ENCODE measurements at regions not wholly inside any gene's neighbourhood (a gene's known extent, or its start where the extent isn't known, plus 50 kb on each side); places are given as distances from the start of the nearest gene placed in this dataset.

- ChIA-PET CTCF (no interaction called here), POLR2A (no interaction called here)
- Histone ChIP-seq H3K9me3 (ENCODE audit: control insufficient read depth, insufficient read depth, low read depth, low read length) (no peaks in the 10 kb centered on the region), H3K4me1 (ENCODE audit: control insufficient read depth, insufficient read depth, low read length) (no peaks in the 10 kb centered on the region), H3K27ac (ENCODE audit: extremely low read depth, low read depth, low read length) (no peak overlapping the region), H3K36me3 (ENCODE audit: control insufficient read depth in 2 of 2, insufficient read depth in 1 of 2, low read length in 2 of 2) (no peaks in the 10 kb centered on the region), H3K4me3 (ENCODE audit: low read depth, low read length) (no peak overlapping the region)
- no peak for TF ChIP-seq ZBTB20 (tag by site-specific recombination; IDR thresholded peaks at IDR 0.05)
- TF ChIP-seq ZNF707 (tag by site-specific recombination; IDR thresholded peaks at IDR 0.05), result no peak
- no peak for TF ChIP-seq ZNF785 (tag by site-specific recombination; IDR thresholded peaks at IDR 0.05)
- no peak for TF ChIP-seq BCL6B (tag by site-specific recombination; IDR thresholded peaks at IDR 0.05)
- no peak for TF ChIP-seq ZNF214 (tag by site-specific recombination; IDR thresholded peaks at IDR 0.05; ENCODE audit: borderline replicate concordance)
- TF ChIP-seq, protein P1, sequence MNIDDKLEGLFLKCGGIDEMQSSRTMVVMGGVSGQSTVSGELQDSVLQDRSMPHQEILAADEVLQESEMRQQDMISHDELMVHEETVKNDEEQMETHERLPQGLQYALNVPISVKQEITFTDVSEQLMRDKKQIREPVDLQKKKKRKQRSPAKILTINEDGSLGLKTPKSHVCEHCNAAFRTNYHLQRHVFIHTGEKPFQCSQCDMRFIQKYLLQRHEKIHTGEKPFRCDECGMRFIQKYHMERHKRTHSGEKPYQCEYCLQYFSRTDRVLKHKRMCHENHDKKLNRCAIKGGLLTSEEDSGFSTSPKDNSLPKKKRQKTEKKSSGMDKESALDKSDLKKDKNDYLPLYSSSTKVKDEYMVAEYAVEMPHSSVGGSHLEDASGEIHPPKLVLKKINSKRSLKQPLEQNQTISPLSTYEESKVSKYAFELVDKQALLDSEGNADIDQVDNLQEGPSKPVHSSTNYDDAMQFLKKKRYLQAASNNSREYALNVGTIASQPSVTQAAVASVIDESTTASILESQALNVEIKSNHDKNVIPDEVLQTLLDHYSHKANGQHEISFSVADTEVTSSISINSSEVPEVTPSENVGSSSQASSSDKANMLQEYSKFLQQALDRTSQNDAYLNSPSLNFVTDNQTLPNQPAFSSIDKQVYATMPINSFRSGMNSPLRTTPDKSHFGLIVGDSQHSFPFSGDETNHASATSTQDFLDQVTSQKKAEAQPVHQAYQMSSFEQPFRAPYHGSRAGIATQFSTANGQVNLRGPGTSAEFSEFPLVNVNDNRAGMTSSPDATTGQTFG (tag by site-specific recombination; IDR thresholded peaks at IDR 0.05; ENCODE audit: borderline replicate concordance), result no peak
- no peak for TF ChIP-seq ZNF518A (tag by site-specific recombination; conservative IDR thresholded peaks at IDR 0.05; ENCODE audit: low read depth)
- no peak for TF ChIP-seq ZNF248 (tag by site-specific recombination; IDR thresholded peaks at IDR 0.05)
- TF ChIP-seq, protein P2, sequence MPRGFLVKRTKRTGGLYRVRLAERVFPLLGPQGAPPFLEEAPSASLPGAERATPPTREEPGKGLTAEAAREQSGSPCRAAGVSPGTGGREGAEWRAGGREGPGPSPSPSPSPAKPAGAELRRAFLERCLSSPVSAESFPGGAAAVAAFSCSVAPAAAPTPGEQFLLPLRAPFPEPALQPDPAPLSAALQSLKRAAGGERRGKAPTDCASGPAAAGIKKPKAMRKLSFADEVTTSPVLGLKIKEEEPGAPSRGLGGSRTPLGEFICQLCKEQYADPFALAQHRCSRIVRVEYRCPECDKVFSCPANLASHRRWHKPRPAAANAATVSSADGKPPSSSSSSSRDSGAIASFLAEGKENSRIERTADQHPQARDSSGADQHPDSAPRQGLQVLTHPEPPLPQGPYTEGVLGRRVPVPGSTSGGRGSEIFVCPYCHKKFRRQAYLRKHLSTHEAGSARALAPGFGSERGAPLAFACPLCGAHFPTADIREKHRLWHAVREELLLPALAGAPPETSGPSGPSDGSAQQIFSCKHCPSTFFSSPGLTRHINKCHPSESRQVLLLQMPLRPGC (tag by site-specific recombination; IDR thresholded peaks at IDR 0.05), result no peak
- TF ChIP-seq GLI4 (tag by site-specific recombination; IDR thresholded peaks at IDR 0.05), result no peak
Observed at GRCh38 chr5:3997670-3998069, 402.0 kb downstream of the IRX1 start.

DNA sequence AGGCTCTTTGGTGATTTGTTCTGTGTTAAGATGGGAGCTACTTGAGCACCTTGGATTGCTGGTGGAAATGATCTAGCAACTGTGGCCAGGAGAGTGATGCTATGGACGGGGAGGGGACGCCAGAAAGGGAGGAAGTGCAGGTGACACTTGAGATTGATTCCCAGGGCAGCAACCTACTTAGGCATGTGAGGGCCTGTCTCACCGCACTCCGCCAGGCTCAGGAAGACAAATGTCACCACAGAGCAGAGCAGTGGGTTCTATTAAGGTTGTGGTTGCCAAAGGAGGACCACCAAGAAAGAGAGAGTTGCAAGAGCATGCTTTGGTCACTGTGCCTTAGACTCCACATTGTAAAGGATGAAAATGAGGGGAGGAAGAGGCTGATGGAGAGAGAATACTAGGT lies 404.3 kb downstream of the IRX1 start:
- POLR2A ChIA-PET, result no interaction called here
- CTCF ChIA-PET, result no interaction called here
- no peak overlapping the region for H3K4me3 ChIP-seq (ENCODE audit: low read depth, low read length)
- no peaks in the 10 kb centered on the region for H3K36me3 ChIP-seq (ENCODE audit: control insufficient read depth in 2 of 2, insufficient read depth in 1 of 2, low read length in 2 of 2)
- H3K9me3 ChIP-seq (ENCODE audit: control insufficient read depth, insufficient read depth, low read depth, low read length), result no peaks in the 10 kb centered on the region
- H3K27ac ChIP-seq (ENCODE audit: extremely low read depth, low read depth, low read length), result no peak overlapping the region
- H3K4me1 ChIP-seq (ENCODE audit: control insufficient read depth, insufficient read depth, low read length), result no peaks in the 10 kb centered on the region
- TF ChIP-seq ZNF239 (tag by site-specific recombination; IDR thresholded peaks at IDR 0.05) (no peak), ZNF184 (tag by site-specific recombination; IDR thresholded peaks at IDR 0.05) (no peak), OVOL3 (tag by site-specific recombination; IDR thresholded peaks at IDR 0.05) (no peak), ZNF510 (tag by site-specific recombination; IDR thresholded peaks at IDR 0.05; ENCODE audit: insufficient replicate concordance) (no peak), ZNF768 (tag by site-specific recombination; IDR thresholded peaks at IDR 0.05) (no peak), ZNF621 (tag by site-specific recombination; IDR thresholded peaks at IDR 0.05) (no peak), HOXA7 (CRISPR knock-in tag; IDR thresholded peaks at IDR 0.05; ENCODE audit: borderline replicate concordance) (no peak)
- TF ChIP-seq, protein P3, sequence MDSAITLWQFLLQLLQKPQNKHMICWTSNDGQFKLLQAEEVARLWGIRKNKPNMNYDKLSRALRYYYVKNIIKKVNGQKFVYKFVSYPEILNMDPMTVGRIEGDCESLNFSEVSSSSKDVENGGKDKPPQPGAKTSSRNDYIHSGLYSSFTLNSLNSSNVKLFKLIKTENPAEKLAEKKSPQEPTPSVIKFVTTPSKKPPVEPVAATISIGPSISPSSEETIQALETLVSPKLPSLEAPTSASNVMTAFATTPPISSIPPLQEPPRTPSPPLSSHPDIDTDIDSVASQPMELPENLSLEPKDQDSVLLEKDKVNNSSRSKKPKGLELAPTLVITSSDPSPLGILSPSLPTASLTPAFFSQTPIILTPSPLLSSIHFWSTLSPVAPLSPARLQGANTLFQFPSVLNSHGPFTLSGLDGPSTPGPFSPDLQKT (IDR thresholded peaks at IDR 0.05; ENCODE audit: borderline replicate concordance, low read depth, low read length), result no peak
- TF ChIP-seq, protein P4, sequence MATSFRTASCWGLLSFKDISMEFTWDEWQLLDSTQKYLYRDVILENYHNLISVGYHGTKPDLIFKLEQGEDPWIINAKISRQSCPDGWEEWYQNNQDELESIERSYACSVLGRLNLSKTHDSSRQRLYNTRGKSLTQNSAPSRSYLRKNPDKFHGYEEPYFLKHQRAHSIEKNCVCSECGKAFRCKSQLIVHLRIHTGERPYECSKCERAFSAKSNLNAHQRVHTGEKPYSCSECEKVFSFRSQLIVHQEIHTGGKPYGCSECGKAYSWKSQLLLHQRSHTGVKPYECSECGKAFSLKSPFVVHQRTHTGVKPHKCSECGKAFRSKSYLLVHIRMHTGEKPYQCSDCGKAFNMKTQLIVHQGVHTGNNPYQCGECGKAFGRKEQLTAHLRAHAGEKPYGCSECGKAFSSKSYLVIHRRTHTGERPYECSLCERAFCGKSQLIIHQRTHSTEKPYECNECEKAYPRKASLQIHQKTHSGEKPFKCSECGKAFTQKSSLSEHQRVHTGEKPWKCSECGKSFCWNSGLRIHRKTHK (tag by site-specific recombination; IDR thresholded peaks at IDR 0.05), result no peak
- TF ChIP-seq, protein P5, sequence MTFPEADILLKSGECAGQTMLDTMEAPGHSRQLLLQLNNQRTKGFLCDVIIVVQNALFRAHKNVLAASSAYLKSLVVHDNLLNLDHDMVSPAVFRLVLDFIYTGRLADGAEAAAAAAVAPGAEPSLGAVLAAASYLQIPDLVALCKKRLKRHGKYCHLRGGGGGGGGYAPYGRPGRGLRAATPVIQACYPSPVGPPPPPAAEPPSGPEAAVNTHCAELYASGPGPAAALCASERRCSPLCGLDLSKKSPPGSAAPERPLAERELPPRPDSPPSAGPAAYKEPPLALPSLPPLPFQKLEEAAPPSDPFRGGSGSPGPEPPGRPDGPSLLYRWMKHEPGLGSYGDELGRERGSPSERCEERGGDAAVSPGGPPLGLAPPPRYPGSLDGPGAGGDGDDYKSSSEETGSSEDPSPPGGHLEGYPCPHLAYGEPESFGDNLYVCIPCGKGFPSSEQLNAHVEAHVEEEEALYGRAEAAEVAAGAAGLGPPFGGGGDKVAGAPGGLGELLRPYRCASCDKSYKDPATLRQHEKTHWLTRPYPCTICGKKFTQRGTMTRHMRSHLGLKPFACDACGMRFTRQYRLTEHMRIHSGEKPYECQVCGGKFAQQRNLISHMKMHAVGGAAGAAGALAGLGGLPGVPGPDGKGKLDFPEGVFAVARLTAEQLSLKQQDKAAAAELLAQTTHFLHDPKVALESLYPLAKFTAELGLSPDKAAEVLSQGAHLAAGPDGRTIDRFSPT (tag by site-specific recombination; IDR thresholded peaks at IDR 0.05), result no peak
